Transverse colon (tissue), 3 donors: ENCODE measurements at regions not wholly inside any gene's neighbourhood (a gene's known extent, or its start where the extent isn't known, plus 50 kb on each side); places are given as distances from the start of the nearest gene placed in this dataset.

ENCODE experiments used
- EP300 ChIP-seq: sonication (generic); formaldehyde crosslinking; IDR thresholded peaks from one replicate; pipeline ENCODE4 v1.6.1; 2017; ENCODE audit warnings: antibody characterized with exemption, low read depth
- TF ChIP-seq, protein P1 (sequence below), 5 experiments: fragments of 200-600 bp in 3 of 5; fragments of 450-650 bp in 2 of 5; sonication (generic) in 3 of 5; IDR thresholded peaks; 1 replicate in 2 of 5; 2 replicates in 3 of 5; pipeline ENCODE4 v1.5.1; 2016 to 2017; ENCODE audit warnings: antibody characterized with exemption in 5 of 5, inconsistent platforms in 3 of 5, mild to moderate bottlenecking in 2 of 5, moderate library complexity in 1 of 5

DNA sequence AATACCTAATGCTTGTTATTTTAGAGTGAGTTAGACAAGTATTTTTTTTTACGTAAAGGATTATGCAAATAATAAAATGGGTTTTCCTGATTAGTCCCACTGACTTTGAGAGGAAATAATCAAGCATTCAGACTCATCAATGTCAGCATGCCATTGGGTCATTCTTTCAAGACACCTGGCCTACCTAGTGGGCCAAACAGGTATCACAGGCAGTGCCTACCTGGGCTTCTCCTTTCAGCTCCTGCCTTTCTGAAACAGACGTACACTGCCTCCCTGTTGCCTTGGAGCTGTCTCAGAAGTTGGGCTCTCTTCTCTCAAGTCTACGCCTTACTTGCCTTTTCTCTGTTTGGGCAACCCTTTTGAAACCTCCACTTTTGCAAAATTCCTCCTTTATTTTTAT is 545.6 kb downstream of the SNAPC1 start:
- TF ChIP-seq, protein P1, sequence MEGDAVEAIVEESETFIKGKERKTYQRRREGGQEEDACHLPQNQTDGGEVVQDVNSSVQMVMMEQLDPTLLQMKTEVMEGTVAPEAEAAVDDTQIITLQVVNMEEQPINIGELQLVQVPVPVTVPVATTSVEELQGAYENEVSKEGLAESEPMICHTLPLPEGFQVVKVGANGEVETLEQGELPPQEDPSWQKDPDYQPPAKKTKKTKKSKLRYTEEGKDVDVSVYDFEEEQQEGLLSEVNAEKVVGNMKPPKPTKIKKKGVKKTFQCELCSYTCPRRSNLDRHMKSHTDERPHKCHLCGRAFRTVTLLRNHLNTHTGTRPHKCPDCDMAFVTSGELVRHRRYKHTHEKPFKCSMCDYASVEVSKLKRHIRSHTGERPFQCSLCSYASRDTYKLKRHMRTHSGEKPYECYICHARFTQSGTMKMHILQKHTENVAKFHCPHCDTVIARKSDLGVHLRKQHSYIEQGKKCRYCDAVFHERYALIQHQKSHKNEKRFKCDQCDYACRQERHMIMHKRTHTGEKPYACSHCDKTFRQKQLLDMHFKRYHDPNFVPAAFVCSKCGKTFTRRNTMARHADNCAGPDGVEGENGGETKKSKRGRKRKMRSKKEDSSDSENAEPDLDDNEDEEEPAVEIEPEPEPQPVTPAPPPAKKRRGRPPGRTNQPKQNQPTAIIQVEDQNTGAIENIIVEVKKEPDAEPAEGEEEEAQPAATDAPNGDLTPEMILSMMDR (IDR thresholded peaks at IDR 0.05) = no peak
- no peak for TF ChIP-seq EP300
